Stimulated activated CD4-positive, alpha-beta T cell treated with anti-CD3 and anti-CD28 coated beads, TNF-alpha, amount 100 ng/mL, for 4 hours (primary cell): ENCODE measurements at regions not wholly inside any gene's neighbourhood (a gene's known extent, or its start where the extent isn't known, plus 50 kb on each side); places are given as distances from the start of the nearest gene placed in this dataset.
"Not testable (repeated sequence)": the region's sequence is repeated elsewhere in the genome, so short reads cannot be mapped to it uniquely, and the experiment has no call there.

ENCODE experiments used
- DNase-seq, 3 experiments: peaks; one replicate each; pipeline ENCODE4 v3.0.0-alpha.2; 2020; ENCODE audit warnings: low read depth in 3 of 3

- DNase-seq, result no peak
Measured at GRCh38 chr3:112736805-112737566, 96.0 kb upstream of the CCDC80 start.

DNA sequence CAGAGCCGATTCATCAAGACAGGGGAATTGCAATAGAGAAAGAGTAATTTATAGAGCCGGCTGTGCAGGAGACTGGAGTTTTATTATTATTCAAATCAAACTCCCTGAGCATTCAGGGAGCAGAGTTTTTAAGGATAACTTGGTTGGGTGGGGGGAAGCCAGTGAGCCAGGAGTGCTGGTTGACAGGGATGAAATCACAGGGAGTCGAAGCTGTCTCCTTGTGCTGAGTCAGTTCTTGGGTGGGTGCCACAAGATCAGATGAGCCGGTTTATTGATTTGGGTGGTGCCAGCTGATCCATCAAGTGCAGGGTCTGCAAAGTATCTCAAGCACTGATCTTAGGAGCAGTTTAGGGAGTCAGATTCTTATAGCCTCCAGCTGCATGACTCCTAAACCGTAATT is 95.4 kb upstream of the CCDC80 start:
- DNase-seq, result no peak

DNA sequence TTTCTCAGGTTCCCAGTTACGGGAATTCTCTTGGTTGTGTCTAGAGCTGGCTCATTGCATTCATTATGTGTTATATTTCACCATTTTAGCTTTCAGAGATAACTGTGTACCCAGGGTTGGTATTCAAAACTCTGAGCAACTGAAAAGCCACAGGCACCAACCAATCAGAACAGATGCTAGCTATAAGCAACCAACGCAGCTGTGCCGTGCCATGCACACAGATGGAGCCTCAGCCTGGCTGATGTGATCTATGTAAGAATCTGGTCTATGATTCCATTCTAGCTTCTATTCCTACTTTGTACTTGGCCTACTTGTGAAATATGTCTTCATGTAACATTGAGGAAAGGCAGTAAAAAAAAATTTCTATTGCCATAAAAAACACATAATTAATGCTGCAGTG is 95.0 kb upstream of the CCDC80 start:
- DNase-seq, result no peak

GRCh38 chr3:112734736-112735350 is 93.9 kb upstream of the CCDC80 start:
- DNase-seq, result peak; percentile 18 to 59 (median 21)

DNA sequence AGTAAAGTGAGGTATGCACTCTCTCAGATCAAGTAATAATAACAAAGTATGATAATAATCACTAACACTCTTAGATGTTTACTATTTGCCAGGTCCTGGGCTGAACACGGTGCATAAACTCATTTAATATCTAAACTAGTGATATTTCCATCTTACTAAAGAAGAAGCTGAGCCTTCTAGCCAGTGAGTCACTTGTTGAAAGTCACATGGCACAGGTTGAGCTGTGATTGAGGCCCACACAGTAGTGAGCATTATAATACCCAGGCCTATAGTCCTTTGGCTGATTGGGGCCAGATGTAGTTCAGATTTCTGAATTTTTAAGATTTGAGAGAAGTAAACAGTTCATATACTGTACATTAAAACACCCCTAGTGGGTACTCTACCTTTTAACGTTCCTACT is 93.2 kb upstream of the CCDC80 start:
- DNase-seq, result no peak

- DNase-seq, result no peak
Measured at GRCh38 chr3:112730210-112730609, 89.3 kb upstream of the CCDC80 start.

GRCh38 chr3:112721231-112721630 is 80.3 kb upstream of the CCDC80 start:
- no peak for DNase-seq

DNA sequence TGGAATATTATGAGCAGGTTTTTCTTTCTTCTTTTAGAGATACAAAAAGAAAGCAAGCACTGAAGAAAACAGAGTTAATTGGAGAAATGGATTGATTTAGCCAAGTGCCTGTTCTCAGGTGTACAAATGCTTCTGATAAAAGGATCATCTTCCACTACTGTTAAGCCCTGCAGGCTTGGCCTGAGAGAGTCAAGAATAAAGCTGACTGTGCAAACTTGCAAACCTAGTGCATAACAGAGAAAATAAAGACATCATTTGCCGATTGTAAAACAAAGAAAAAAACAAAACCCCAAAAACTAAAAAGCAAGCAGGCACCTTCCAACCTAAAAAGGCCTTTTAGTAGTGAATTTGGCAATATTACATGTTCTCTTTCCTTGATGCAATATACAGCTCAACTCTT is 78.0 kb upstream of the CCDC80 start:
- DNase-seq, result no peak

DNA sequence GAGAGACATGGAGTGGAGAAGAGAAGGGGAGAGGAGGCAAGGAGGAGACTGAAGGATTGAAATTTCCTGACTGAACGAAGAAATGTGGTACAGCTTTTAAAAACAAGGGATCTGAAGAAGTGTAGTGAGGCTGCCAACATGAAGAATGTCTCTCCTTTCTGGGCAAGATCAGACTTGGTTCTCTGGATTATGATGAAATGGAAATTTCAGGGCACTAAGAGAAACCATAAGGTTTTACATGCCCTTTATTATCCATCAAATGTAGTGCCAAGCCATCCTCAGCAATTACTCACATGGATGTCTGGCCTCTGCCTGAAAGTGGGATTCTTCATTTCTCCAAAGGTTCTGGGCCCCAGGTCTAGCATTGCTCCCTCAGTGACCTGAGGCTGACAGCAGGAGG is 77.6 kb upstream of the CCDC80 start:
- DNase-seq, result no peak

- no peak for DNase-seq
Measured at GRCh38 chr3:112709911-112710310, 69.0 kb upstream of the CCDC80 start.

- DNase-seq, result no peak
Measured at GRCh38 chr3:112699436-112699978, 58.6 kb upstream of the CCDC80 start.

GRCh38 chr3:112698442-112698841 is 57.5 kb upstream of the CCDC80 start:
- DNase-seq, result not testable (repeated sequence)

DNA sequence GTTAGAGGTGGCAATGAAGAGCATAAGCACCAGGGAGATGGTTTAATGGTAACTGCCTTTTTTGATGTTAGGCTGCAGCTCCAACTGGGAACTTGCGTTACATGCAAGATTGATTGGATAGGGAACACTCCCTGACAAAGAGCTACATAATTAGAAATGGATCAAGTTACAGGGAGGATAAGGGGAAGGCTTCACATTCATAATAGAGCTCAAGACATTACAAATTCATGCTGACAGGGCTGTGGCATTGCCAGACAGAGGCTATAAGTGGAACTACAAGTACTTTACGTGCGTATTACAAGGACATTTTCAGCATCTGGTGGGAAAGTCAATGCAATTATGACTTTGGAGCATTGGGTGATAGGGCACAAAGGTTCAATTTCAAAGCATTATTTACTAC is 55.3 kb upstream of the CCDC80 start:
- not testable (repeated sequence) for DNase-seq

DNA sequence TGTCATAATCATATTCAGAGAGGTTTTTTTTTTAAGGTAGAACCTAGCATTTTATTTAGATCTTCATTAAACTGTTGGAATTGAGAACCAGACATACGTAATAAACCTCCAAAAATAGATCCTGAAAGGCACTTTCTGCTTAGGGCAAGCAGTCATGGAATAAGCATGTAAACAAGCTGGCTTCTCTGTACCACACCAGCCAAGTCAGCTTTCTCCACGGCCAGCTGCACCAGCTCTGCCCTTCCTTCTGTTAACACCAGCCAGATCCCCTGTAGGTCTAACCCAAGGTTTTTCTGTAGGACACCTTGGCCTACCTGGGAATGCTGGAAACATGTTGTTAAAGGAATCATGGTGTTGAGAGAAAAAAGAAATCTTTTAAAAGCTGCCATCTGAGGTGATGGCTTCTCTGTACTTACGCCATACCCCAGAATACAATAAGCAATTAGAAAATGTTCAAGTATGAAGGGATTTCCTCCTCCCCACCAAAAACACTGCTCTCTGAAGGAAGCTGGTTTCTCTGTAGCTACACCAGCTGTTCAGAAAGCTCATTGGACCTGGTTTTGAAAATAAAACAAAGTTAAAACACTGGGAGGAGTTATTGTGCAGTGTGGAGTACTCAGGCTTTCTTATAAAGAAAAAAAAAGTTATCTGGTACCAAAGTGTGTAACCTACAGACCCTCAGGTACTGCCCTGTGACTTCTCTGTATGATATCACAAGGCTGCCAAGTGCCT is 54.6 kb upstream of the CCDC80 start:
- DNase-seq, result not testable (repeated sequence)

DNA sequence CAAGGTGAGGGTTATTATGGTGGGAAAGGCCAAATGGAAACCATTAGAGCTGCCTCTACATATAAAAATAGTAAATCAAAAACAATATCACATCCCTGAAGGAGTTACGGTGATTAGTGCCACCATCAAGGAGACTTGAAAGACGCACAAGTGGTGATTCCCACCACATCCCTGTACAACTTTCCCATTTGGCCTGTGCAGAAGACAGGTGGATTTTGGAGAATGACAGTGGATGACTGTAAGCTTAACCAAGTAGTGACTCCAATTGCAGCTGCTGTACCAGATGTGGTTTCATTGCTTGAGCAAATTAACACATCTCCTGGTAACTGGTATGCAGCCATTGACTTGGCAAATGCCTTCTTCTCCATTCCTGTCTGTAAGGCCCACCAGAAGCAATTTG is 54.0 kb upstream of the CCDC80 start:
- not testable (repeated sequence) for DNase-seq

- DNase-seq, result no peak
Measured at GRCh38 chr3:112693186-112693585, 52.2 kb upstream of the CCDC80 start.
